GM21576 (cell line): ENCODE measurements at regions not wholly inside any gene's neighbourhood (a gene's known extent, or its start where the extent isn't known, plus 50 kb on each side); places are given as distances from the start of the nearest gene placed in this dataset.
"Not testable (repeated sequence)": the region's sequence is repeated elsewhere in the genome, so short reads cannot be mapped to it uniquely, and the experiment has no call there.

Source experiments
- ATAC-seq: cut with Tn5 transposase; IDR thresholded peaks from one replicate; pipeline ENCODE4 v1.9.1; 2021; ENCODE audit warnings: mild to moderate bottlenecking, moderate library complexity; ENCODE audit not compliant: unreplicated experiment

GRCh38 chr6:102732898-102733297 is 1339.4 kb downstream of the GRIK2 start:
- no peak for ATAC-seq

DNA sequence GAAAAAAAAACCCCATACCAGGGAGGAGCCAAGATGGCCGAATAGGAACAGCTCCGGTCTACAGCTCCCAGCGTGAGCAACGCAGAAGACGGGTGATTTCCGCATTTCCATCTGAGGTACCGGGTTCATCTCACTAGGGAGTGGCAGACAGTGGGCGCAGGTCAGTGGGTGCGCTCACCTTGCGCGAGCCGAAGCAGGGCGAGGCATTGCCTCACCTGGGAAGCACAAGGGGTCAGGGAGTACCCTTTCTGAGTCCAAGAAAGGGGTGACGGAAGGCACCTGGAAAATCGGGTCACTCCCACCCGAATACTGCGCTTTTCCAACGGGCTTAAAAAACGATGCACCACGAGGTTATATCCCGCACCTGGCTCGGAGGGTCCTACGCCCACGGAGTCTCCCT is 1328.6 kb downstream of the GRIK2 start:
- ATAC-seq, result not testable (repeated sequence)

DNA sequence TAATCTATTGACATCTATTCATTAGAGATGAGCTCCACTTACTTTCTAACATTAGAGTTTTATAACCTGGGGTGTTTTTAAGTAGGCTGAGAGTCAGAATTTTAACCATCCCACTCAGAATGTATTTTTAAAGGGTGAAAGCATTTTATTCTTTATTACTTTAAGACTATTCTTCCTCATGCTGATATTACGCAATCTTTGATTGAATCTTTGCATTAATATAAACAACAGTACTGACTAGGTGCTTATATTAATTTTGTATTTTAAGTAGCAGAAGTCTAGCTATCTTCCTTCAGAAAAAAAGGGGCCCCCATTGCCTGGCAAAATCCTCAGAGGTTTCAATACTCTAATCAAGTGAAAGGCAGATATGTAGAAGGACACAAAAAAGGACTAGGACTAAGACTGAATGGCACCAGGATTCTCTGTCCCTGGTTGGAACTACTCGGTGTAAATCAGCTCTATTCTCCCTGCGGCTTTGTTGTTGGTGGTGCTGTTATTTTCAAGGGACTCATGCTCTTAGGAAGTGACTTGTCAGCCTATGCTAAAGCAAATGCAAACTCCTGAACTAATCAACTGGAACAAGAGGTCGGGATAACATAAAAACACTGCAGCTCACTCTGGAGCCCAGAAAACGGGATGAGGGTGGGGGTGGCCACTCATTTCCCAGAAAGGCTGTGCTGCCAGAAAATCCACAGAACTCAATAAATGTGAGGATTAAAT is 1324.4 kb downstream of the GRIK2 start:
- ATAC-seq, result no peak

DNA sequence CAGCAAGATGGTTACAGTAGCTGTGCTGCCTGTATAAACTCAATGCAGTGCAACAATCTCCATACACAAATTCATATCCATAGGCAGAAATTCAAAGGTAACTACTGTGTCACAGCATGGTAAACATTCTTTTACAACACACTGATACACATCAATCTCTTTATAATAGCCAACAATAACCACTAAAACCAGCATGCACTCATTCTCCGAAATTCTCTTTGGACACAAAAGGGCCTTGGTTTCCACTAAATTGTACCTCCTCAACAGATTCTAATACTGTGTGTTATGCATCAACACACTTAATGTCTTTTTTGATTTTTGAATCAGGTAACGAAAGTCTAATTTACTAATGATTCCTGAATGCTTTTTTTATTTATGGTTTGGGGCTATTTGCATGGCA is 1323.7 kb downstream of the GRIK2 start:
- no peak for ATAC-seq

- no peak for ATAC-seq
Observed at GRCh38 chr6:102701019-102701418, 1307.5 kb downstream of the GRIK2 start.

DNA sequence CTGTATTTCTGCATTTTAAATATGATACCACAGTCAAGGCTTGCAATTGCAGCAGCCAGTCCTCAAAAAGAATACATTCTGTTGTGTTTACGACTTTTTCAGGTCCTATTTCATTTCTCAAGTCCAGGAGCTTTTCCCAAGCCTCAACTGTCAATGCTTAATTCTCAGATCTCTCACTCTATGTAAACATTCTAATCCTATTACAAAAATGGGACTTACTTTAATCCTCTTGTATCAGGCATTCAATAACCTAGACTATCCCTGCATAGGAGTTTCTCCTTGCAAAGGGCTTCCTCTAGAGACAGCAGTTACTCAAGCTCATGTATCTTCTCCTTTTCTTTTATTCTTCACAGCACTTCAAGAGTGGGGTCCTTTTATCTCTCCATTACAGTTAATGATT is 1293.0 kb downstream of the GRIK2 start:
- ATAC-seq, result no peak

DNA sequence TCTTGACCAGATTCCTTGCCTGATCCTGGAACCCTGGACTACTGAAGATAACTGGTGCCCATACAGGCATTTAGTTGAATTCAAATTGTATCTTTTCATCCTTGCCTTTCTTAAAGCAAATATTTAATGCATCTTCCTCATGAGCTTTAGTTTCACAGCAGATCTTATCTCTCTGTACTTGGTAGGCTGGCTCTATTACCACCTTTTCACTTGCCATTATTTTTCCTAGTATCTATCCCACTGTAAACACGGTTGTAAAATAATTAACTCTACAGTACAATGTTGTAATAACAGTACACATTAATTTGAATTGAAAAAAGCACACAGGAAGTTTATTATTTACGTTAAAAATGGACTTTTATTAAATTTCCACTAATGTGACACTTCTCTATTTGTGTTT is 1286.9 kb downstream of the GRIK2 start:
- no peak for ATAC-seq

DNA sequence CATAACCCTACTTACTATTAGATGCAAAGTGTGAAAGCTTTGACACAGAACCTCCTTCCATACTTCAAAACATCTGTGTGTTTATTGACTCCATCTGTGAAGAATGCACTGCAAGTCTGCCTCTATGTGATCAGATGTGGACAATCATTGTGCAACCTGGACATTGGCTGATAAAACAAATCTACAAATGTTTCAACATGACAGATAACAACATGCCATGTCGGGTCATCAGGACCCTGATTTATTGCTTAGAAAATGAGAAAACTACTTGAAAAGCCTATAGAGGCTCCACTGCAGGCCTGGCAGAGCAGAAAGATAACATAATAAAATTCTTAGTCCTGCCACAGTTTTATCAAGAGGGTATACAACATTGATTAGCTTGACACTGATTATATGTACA is 1286.4 kb downstream of the GRIK2 start:
- ATAC-seq, result no peak

DNA sequence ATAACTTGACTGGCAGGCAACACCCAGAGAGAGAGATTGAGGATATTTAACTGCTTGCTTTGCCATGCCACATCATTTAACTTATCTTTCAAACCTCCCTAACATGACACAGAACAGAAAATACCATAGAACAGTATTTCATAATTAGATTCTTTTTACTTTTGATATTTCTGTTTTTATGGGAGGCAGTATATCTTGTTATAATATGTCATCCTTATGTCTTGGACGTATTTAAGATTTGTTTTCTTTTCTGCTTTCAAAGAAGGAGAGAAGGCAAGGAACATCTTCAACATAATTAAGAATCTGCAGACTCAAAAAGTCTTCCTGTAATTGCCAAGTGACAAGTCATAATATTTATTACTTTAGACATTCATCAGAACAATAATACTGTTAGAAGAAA is 1283.7 kb downstream of the GRIK2 start:
- ATAC-seq, result no peak

DNA sequence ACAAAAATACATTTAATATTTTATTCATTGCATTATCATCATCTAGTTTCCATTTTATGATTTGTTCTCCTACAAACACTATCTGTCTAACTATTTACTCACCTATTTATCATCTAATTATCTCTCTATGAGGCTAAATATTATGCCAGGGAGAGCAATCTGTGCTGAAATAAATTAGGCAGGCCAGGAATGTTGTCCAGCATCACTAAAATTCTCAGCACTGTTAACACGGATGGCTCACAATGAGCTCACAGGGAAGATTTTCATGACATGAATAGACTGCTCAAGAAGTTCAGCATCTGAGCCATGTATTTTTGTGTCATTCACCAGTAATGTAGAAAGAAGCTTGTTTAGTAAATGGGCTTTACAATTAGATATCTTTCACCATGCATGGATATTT is 1277.2 kb downstream of the GRIK2 start:
- no peak for ATAC-seq

DNA sequence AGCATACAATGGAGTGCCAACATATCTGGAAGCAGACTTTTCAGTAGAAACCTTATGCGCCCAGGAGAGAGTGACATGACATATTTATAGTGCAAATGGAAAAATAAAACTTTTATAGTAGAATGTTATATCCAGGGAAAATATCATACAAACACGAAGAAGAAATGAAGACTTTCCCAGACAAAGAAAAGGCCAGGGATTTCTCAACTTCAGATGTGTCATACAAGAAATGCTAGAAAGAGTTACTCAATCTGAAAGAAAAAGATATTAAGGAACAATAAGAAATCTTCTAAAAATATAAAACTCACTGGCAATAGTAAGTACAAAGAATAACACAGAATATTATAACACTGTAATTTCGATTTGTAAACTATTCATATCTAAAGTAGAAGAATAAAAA is 1269.3 kb downstream of the GRIK2 start:
- no peak for ATAC-seq

DNA sequence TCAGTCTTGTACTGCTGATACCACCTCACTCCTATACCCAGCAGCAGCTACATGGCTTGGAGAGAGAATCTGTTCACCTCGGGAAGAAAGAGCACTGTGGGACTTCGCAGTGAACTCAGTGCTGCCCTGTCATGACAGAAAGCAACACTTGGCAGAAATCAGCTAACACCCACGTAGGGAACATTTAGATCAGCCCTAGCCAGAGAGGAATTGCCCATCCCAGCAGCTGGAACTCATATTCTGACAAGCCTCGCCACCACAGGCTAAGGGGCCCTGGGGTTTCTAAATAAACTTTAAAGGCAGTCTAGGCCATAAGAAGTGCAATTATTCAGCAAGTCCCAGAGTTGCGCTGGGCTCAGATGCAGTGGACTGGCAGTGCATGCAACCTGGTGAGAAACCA is 1266.8 kb downstream of the GRIK2 start:
- no peak for ATAC-seq

DNA sequence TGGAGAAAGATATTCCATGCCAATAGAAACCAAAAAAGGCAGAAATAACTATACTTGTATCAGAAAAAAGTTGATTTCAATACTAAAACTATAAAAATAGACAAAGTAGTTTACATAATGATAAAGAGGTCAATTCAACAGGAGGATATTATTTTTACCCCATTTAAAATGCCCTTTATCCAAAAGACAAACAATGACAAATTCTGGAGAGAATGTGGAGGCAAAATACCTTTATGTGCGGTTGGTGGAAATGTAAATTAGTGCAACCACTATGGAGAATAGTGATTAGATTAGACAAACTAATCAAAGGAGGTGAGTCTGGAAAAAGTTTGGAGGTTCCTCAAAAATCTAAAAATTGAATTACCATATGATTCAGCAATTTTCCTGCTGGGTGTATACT is 1262.3 kb downstream of the GRIK2 start:
- ATAC-seq, result no peak

GRCh38 chr6:102641426-102641825 is 1247.9 kb downstream of the GRIK2 start:
- ATAC-seq, result no peak

GRCh38 chr6:102631921-102632320 is 1238.4 kb downstream of the GRIK2 start:
- no peak for ATAC-seq

DNA sequence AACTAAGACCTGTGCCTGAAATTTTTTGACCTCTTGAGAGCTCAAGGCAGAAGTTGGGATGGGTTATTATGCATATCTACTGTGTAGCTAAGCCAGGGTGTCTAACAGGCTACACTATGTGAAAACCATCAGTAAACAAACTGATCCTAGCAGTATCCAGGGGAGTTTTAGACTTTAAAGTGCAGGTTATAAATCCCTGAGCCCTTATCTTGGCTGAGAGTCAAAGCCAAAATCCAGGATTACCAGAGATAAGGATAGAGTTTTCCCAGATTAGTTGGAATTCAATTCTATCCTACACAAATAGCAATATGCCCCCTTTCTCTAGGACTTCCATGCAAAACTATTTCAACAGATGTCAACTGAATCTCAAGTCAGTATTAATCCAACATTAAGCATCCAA is 1229.7 kb downstream of the GRIK2 start:
- ATAC-seq, result no peak

- no peak for ATAC-seq
Observed at GRCh38 chr6:102619585-102619984, 1226.1 kb downstream of the GRIK2 start.

DNA sequence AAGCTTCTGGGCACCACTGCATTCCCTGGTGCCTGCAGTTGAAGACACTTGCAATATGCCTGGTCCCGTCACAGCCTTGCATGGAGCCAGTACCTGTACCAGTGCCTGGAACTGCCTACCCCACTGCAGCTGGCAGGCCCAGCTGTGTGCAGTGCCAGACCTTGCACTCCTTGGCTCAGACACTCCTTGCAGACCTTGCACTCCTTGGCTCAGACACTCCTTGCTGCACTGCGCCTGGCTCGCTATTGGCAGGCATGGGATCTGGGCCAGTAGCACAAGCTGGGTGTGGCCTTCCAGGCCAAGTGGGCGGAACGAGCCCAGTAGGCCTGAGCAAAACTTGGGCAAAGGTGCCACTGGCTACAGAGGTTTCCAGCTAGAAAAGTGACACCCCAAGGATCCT is 1189.1 kb downstream of the GRIK2 start:
- ATAC-seq, result no peak

DNA sequence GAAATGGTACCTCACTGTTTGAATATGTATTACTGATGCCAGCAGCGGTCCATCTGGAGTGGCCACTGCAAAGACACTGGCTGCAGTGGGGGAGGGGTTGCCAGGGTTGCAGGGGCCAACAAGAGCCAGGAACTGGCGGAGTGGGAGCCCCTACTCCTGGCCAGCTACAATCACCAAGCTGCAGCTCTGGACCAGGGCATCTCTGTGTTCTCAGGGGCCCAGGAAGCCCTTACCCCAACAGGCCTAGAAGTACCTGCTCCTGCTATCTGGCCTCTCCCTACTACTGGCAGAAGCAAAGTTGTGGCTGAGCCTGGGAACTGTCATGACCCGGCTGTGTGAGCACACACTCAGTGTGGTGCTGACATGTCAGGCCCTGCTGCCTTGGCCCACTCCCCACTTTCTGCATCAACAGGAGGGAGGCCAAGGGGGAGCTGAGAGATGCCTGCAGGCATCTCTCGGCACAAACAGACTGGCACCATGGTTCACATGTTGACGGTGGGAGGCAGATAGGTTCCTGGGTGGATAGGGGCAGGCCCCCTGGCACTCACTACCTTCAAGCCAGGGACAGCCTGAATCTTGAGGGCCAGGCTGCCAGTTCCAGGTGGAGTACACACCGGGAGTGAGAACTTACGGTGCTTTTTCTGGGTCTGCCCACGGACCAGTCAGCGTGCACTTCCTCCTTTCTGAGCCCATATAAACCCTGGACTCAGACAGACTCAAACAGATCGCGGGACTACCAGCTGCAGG is 1188.0 kb downstream of the GRIK2 start:
- ATAC-seq, result no peak

DNA sequence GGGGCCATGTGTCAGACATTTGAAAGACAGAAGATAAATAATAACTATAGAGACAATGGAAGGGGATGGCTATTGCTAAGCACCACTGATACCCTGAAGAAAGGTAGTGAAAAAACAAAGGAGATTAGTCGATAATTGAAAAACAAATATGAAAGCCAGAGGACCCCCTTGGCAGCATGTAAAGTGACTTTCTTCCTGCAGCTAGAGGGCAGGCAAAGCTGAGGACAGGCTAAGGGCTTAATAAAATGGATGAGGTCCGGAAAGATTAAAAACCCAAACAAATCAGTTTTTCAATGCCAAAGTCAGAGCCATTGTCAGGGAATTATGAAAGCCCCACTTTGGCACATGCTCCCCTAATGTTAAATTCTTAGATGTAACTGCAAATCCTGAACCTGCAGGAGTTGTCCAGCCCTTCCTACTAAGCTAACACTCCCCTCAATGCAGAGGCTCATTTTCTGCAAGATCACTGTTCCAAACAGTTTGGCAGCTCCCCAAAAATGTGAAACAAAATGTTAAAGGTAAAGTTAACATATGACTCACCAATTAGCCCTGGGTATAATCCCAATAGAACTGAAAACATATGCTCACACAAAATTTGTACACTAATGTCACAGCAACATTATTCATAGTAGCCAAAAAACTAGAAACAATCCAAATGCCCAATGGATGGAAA is 1177.9 kb downstream of the GRIK2 start:
- ATAC-seq, result no peak

- no peak for ATAC-seq
Observed at GRCh38 chr6:102562713-102563112, 1169.2 kb downstream of the GRIK2 start.

GRCh38 chr6:102553214-102553613 is 1159.7 kb downstream of the GRIK2 start:
- no peak for ATAC-seq
